Choroid plexus epithelial cell (primary cell): ENCODE measurements at regions not wholly inside any gene's neighbourhood (a gene's known extent, or its start where the extent isn't known, plus 50 kb on each side); places are given as distances from the start of the nearest gene placed in this dataset.

ENCODE experiments used
- DNase-seq: peaks from one replicate; pipeline ENCODE4 v3.0.0-alpha.2; 2010; ENCODE audit warnings: low read depth
- H3K4me3 ChIP-seq: 2 replicates; pipeline ENCODE4 v1.5.1; 2011; ENCODE audit warnings: low read depth, mild to moderate bottlenecking, control low read depth, low read length, moderate library complexity
- CTCF ChIP-seq: conservative IDR thresholded peaks from 2 replicates; pipeline ENCODE4 v1.5.1; 2011; ENCODE audit warnings: low read depth, mild to moderate bottlenecking, control low read depth, inconsistent platforms, low read length, moderate library complexity

DNA sequence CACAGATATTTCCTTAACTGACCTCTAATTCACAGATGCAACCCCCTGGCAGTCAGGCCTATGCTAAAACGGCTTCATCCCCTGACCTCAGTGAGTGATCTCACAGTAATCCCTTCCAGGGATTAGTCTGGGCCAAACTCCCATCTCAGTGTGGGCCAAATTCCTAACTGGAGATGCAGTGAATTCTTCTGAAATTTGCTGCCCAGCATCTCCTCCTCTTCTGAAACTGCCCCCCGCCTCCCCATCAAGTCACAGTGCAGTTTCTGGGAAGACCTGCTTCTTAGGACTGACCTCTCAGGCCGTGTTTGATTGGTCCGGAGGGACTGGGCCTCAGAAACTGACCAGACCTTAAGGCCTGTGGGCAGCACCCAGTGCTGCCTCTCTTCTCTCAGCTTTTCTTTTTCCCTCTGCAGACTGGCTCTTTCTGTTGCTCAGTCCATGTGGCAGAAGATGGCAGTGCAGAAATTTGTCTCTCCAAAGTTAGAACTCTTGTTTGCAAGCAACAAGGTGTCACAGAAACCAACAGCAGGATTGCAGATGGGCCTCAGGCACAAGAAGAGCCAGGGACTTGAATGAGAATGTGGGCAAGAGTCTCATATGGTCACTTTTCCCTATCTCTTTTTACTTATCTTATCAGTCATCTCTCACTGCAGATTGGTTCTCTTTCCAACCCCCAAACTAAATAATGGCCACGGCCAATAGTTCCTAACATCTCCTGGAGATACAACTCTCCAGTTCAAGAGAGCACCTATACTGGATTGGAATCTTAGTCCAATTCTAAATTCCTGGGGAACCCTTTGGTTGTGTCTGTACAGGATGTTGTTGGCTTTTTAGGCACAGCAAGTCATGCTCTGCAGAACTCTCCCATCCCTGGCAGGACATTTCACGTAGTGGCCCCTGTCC lies 95.5 kb upstream of the RALGPS2 start:
- H3K4me3 ChIP-seq, result no peak overlapping the region
- TF ChIP-seq CTCF, result peak; percentile 19
- DNase-seq, result peak; percentile 52

GRCh38 chr1:178630417-178630816 lies 94.6 kb upstream of the RALGPS2 start:
- DNase-seq, result no peak
- TF ChIP-seq CTCF, result no peak
- no peak overlapping the region for H3K4me3 ChIP-seq

DNA sequence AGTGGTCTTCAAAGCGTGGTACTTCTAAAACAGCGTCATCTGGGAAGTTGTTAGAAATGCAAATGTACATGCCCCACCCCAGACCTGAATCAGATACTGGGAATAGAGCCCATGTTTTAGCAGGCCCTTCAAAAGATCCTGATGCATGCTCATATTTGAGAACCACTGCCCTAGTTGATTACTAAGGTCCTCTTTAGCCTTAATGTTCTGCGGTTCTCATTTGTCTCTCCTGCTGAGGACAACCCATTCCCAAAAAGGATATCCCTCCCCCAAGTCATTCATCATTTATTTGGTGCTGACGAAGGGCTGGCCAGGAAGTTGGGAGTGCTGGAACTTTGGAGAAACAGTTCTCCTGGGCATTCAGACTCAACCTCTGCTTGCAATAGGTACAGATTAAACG lies 92.4 kb upstream of the RALGPS2 start:
- H3K4me3 ChIP-seq, result no peak overlapping the region
- TF ChIP-seq CTCF, result no peak
- no peak for DNase-seq

- peak; percentile 70 for DNase-seq
- no peak for TF ChIP-seq CTCF
- no peak overlapping the region for H3K4me3 ChIP-seq
Observed at GRCh38 chr1:178633056-178633455, 92.0 kb upstream of the RALGPS2 start.

- no peak overlapping the region for H3K4me3 ChIP-seq
- DNase-seq, result no peak
- TF ChIP-seq CTCF, result no peak
Observed at GRCh38 chr1:178634445-178634844, 90.6 kb upstream of the RALGPS2 start.

DNA sequence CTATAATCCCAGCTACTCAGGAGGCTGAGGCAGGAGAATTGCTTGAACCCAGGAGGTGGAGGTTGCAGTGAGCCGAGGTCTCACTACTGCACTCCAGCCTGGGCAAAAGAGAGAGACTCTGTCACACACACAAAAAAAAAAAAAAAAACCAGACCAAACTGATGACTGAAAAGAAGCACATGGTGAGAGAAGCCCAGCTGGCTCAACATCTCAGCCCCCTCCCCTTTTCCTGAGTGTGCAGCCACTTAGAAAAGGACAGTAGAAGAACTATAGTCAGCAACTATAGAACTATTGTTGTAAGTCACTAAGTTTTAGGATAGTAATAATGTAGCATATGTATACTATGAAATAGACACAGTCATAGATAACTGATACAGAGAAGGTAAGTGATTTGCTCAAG lies 87.2 kb upstream of the RALGPS2 start:
- TF ChIP-seq CTCF, result no peak
- H3K4me3 ChIP-seq, result no peak overlapping the region
- no peak for DNase-seq

- DNase-seq, result no peak
- TF ChIP-seq CTCF, result no peak
- no peak overlapping the region for H3K4me3 ChIP-seq
Observed at GRCh38 chr1:178639326-178639725, 85.7 kb upstream of the RALGPS2 start.
